AG08396 (cell line): ENCODE measurements at regions not wholly inside any gene's neighbourhood (a gene's known extent, or its start where the extent isn't known, plus 50 kb on each side); places are given as distances from the start of the nearest gene placed in this dataset.

Experiments used
- DNase-seq: peaks from one replicate; pipeline ENCODE4 v3.0.0; 2012; ENCODE audit warnings: low spot score, mixed read lengths

- DNase-seq = no peak
Observed at GRCh38 chr5:129821477-129822131, 73.7 kb downstream of the MINAR2 start.

- DNase-seq = no peak
Observed at GRCh38 chr5:129830288-129830687, 74.0 kb upstream of the CHSY3 start.

GRCh38 chr5:129836321-129836720 is 67.9 kb upstream of the CHSY3 start:
- no peak for DNase-seq

- DNase-seq = no peak
Observed at GRCh38 chr5:129844764-129845163, 59.5 kb upstream of the CHSY3 start.

- DNase-seq = peak; percentile 41
Observed at GRCh38 chr5:129852747-129853352, 51.4 kb upstream of the CHSY3 start.

- no peak for DNase-seq
Observed at GRCh38 chr5:129853588-129853987, 50.7 kb upstream of the CHSY3 start.
